H1 (cell line): ENCODE measurements at regions not wholly inside any gene's neighbourhood (a gene's known extent, or its start where the extent isn't known, plus 50 kb on each side); places are given as distances from the start of the nearest gene placed in this dataset.

Experiments
- CTCF ChIA-PET: fragments of 300-600 bp; sonication (Branson Sonifier 250); formaldehyde crosslinking; loops from one replicate; lab custom pipeline; 2021; ENCODE audit not compliant: partially characterized antibody; lab: Charles Lee
- POLR2A ChIA-PET: fragments of 300-600 bp; sonication (Branson Sonifier 250); formaldehyde crosslinking; loops from one replicate; lab custom pipeline; 2021; ENCODE audit warnings: inconsistent platforms; ENCODE audit not compliant: partially characterized antibody; lab: Charles Lee
- DNase-seq, 2 experiments: peaks; one replicate each; pipeline versions ENCODE4 v3.0.0 to v3.0.0-alpha.2; 2010 to 2022; ENCODE audit warnings: low spot score in 2 of 2, low read depth in 1 of 2, mixed read lengths in 1 of 2
- FAIRE-seq: peaks from 2 replicates; lab custom pipeline; 2011; peaks lifted over from hg19 to GRCh38; lab: Jason Lieb, UNC
- H2AFZ ChIP-seq: 2 replicates; pipeline ENCODE4 v1.8.1; 2012; ENCODE audit warnings: low read length, inconsistent platforms
- H2AK5ac ChIP-seq: 2 replicates; pipeline ENCODE4 v1.6.1; 2013; ENCODE audit warnings: low read depth, low read length
- H2BK120ac ChIP-seq: replicated peaks from 2 replicates; pipeline ENCODE3; 2013; ENCODE audit warnings: low read depth, low read length, inconsistent platforms
- H2BK12ac ChIP-seq: 2 replicates; pipeline ENCODE4 v1.6.1; 2013; ENCODE audit warnings: low read depth, low read length
- H2BK15ac ChIP-seq: 2 replicates; pipeline ENCODE4 v1.6.1; 2013; ENCODE audit warnings: low read length
- H2BK20ac ChIP-seq: 2 replicates; pipeline ENCODE4 v1.6.1; 2013; ENCODE audit warnings: low read length
- H2BK5ac ChIP-seq: 2 replicates; pipeline ENCODE4 v1.6.1; 2013; ENCODE audit warnings: low read depth, low read length
- H3K14ac ChIP-seq: 2 replicates; pipeline ENCODE4 v1.6.1; 2013; ENCODE audit warnings: inconsistent platforms; ENCODE audit not compliant: insufficient read length
- H3K18ac ChIP-seq: 2 replicates; pipeline ENCODE4 v1.6.1; 2013; ENCODE audit warnings: low read length; ENCODE audit errors: extremely low read depth
- H3K23ac ChIP-seq: 2 replicates; pipeline ENCODE4 v1.6.1; 2013; ENCODE audit warnings: inconsistent platforms; ENCODE audit not compliant: insufficient read length
- H3K23me2 ChIP-seq: 2 replicates; pipeline ENCODE4 v1.6.1; 2013; ENCODE audit warnings: low read depth, low read length
- H3K27ac ChIP-seq: 2 replicates; pipeline ENCODE4 v1.6.1; 2011; ENCODE audit warnings: low read depth, low read length, inconsistent platforms
- H3K27me3 ChIP-seq, 4 experiments: replicated peaks in 1 of 4; 1 replicate in 1 of 4; 2 replicates in 3 of 4; pipeline versions ENCODE4 v1.6.1 to v1.8.1; 2011 to 2013; ENCODE audit warnings: low read length in 3 of 4, mild to moderate bottlenecking in 3 of 4, inconsistent platforms in 2 of 4, mixed read lengths in 2 of 4, moderate library complexity in 1 of 4; ENCODE audit not compliant: control insufficient read depth in 3 of 4, insufficient read depth in 3 of 4; ENCODE audit errors: extremely low read depth in 1 of 4
- H3K36me3 ChIP-seq, 4 experiments: 2 replicates each; pipeline versions ENCODE4 v1.6.1 to v1.8.1; 2011 to 2013; ENCODE audit warnings: mild to moderate bottlenecking in 4 of 4, low read length in 3 of 4, moderate library complexity in 2 of 4, control low read depth in 1 of 4, inconsistent platforms in 1 of 4; ENCODE audit not compliant: insufficient read depth in 4 of 4, control insufficient read depth in 2 of 4
- H3K4ac ChIP-seq: replicated peaks from 2 replicates; pipeline ENCODE3; 2013; ENCODE audit warnings: low read length, low read depth, mixed read lengths, inconsistent platforms; ENCODE audit not compliant: insufficient read length
- H3K4me1 ChIP-seq, 4 experiments: replicated peaks in 1 of 4; 1 replicate in 1 of 4; 2 replicates in 3 of 4; pipeline versions ENCODE4 v1.6.1 to v1.8.1; 2011 to 2013; ENCODE audit warnings: low read length in 3 of 4, inconsistent platforms in 2 of 4, mixed read lengths in 1 of 4; ENCODE audit not compliant: insufficient read depth in 4 of 4, control insufficient read depth in 3 of 4
- H3K4me2 ChIP-seq, 2 experiments: 2 replicates each; pipeline versions ENCODE4 v1.6.1 to v1.8.1; 2011 to 2013; ENCODE audit warnings: low read depth in 2 of 2, low read length in 2 of 2, control low read depth in 1 of 2, inconsistent platforms in 1 of 2, mild to moderate bottlenecking in 1 of 2; ENCODE audit not compliant: insufficient read depth in 1 of 2
- H3K4me3 ChIP-seq, 4 experiments: fragments of 200-600, 300-600 bp in 1 of 4; sonication (generic), shearing (Covaris generic), sonication (Bioruptor Twin) in 1 of 4; 2 replicates each; pipeline versions ENCODE4 v1.5.1 to v1.8.1; 2011 to 2016; ENCODE audit warnings: low read length in 4 of 4, low read depth in 3 of 4, control low read depth in 2 of 4, inconsistent platforms in 2 of 4, mild to moderate bottlenecking in 2 of 4, mixed read lengths in 1 of 4, moderate library complexity in 1 of 4; ENCODE audit not compliant: insufficient read depth in 2 of 4; ENCODE audit errors: extremely low read depth in 1 of 4
- H3K56ac ChIP-seq: replicated peaks from 2 replicates; pipeline ENCODE3; 2013; ENCODE audit warnings: low read depth, mild to moderate bottlenecking, mixed read lengths, low read length, inconsistent platforms; ENCODE audit not compliant: insufficient read length
- H3K79me1 ChIP-seq: 2 replicates; pipeline ENCODE4 v1.6.1; 2013; ENCODE audit warnings: low read depth, low read length, control low read depth
- H3K79me2 ChIP-seq, 2 experiments: 2 replicates each; pipeline versions ENCODE4 v1.6.1 to v1.8.1; 2012 to 2013; ENCODE audit warnings: low read length in 2 of 2, mild to moderate bottlenecking in 2 of 2, inconsistent platforms in 1 of 2; ENCODE audit not compliant: insufficient read depth in 2 of 2, control insufficient read depth in 1 of 2
- H3K9ac ChIP-seq, 4 experiments: replicated peaks in 1 of 4; 1 replicate in 1 of 4; 2 replicates in 3 of 4; pipeline versions ENCODE4 v1.6.1 to v1.8.1; 2011 to 2013; ENCODE audit warnings: low read depth in 3 of 4, low read length in 3 of 4, control low read depth in 2 of 4, mild to moderate bottlenecking in 2 of 4, moderate library complexity in 2 of 4, inconsistent platforms in 1 of 4; ENCODE audit errors: extremely low read depth in 1 of 4
- H3K9me3 ChIP-seq, 2 experiments: 2 replicates each; pipeline versions ENCODE4 v1.6.1 to v1.8.1; 2012 to 2013; ENCODE audit warnings: mild to moderate bottlenecking in 2 of 2, moderate library complexity in 2 of 2, control low read depth in 1 of 2, inconsistent platforms in 1 of 2, low read depth in 1 of 2, low read length in 1 of 2, mixed read lengths in 1 of 2; ENCODE audit not compliant: insufficient read depth in 2 of 2
- H4K20me1 ChIP-seq, 2 experiments: replicated peaks in 1 of 2; 2 replicates each; pipeline versions ENCODE3 to v1.8.1; 2011 to 2013; ENCODE audit warnings: inconsistent platforms in 2 of 2, low read length in 2 of 2, mild to moderate bottlenecking in 1 of 2; ENCODE audit not compliant: insufficient read depth in 2 of 2, control insufficient read depth in 1 of 2
- H4K5ac ChIP-seq: 2 replicates; pipeline ENCODE4 v1.6.1; 2013; ENCODE audit warnings: low read length, low read depth, mixed read lengths, inconsistent platforms; ENCODE audit not compliant: insufficient read length
- H4K8ac ChIP-seq: 2 replicates; pipeline ENCODE4 v1.8.0; 2013; ENCODE audit warnings: mild to moderate bottlenecking, moderate library complexity, low read length, inconsistent platforms; ENCODE audit not compliant: insufficient read depth; ENCODE audit errors: extremely low read depth
- H4K91ac ChIP-seq: replicated peaks from 2 replicates; pipeline ENCODE3; 2013; ENCODE audit warnings: low read length, mixed read lengths, inconsistent platforms; ENCODE audit not compliant: insufficient read length
- CHD1 ChIP-seq: IDR thresholded peaks from 2 replicates; pipeline ENCODE4 v1.6.1; 2012; ENCODE audit warnings: low read depth, low read length, improper control_type of control experiment
- EP300 ChIP-seq, 2 experiments: IDR thresholded peaks; 1 replicate in 1 of 2; 2 replicates in 1 of 2; pipeline ENCODE4 v1.6.1; 2011 to 2012; ENCODE audit warnings: low read depth in 2 of 2, low read length in 2 of 2, mild to moderate bottlenecking in 2 of 2, borderline replicate concordance in 1 of 2, inconsistent platforms in 1 of 2, moderate library complexity in 1 of 2
- JUN ChIP-seq: IDR thresholded peaks from 2 replicates; pipeline ENCODE4 v1.6.1; 2011; ENCODE audit warnings: low read depth, mild to moderate bottlenecking, improper control_type of control experiment, low read length
- RXRA ChIP-seq: IDR thresholded peaks from 2 replicates; pipeline ENCODE4 v1.6.1; 2011; ENCODE audit warnings: low read depth, mild to moderate bottlenecking, low read length, moderate library complexity; ENCODE audit not compliant: insufficient read depth
- SIRT6 ChIP-seq: IDR thresholded peaks from one replicate; pipeline ENCODE4 v1.7.1; 2012; ENCODE audit warnings: low read length, inconsistent platforms
- TAF7 ChIP-seq: optimal IDR thresholded peaks from 2 replicates; pipeline ENCODE3; 2011; ENCODE audit warnings: low read depth, mild to moderate bottlenecking, inconsistent platforms, low read length, moderate library complexity, borderline replicate concordance
- TEAD4 ChIP-seq: IDR thresholded peaks from 2 replicates; pipeline ENCODE4 v1.6.1; 2012; ENCODE audit warnings: low read depth, low read length, inconsistent platforms, mixed read lengths
- WGBS, 2 experiments: shearing (Covaris generic) in 1 of 2; methylation state at CpG; one replicate each; pipeline versions ENCODE4 v1.1.6 to v1.1.7; 2013 to 2015; ENCODE audit warnings: low lambda C conversion rate in 2 of 2, mixed read lengths in 2 of 2, inconsistent platforms in 1 of 2, low coverage in 1 of 2, missing lambda C conversion rate in 1 of 2; ENCODE audit not compliant: insufficient replicate concordance in 2 of 2, insufficient coverage in 1 of 2, insufficient read length in 1 of 2; ENCODE audit errors: extremely low coverage in 1 of 2, missing lambda C conversion rate in 1 of 2; 5-methylcytosine and 5-hydroxymethylcytosine counted together

DNA sequence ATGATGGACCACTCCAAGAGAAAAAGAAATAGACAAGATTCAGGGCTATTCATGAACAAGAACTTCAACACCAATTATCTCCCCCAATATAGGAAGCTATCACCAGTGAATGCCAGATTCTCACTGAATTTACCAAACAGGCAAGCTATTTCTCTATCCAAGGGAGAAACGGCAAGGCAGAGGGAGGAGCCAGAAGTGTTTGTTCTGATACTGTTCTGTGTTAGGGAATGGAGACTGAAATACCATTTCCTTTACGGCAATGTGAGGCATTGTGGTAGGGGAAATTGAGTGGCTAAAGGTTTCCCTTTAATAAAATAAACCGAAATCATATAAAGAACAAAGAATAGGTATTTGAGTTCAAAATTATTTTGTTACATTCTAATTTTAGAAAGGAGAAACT lies 68.0 kb upstream of the ALDH1A1 start:
- no peak for TF ChIP-seq JUN
- TF ChIP-seq TAF7, result no peak
- no peak for TF ChIP-seq CHD1
- TF ChIP-seq EP300 (IDR thresholded peaks at IDR 0.05; ENCODE audit: borderline replicate concordance in 1 of 2, low read depth in 2 of 2, low read length in 2 of 2), result no peak
- no peak for TF ChIP-seq SIRT6
- TF ChIP-seq RXRA, result no peak
- no peak for TF ChIP-seq TEAD4
- TF ChIP-seq, all 59 proteins: peak for 0
- 90% methylated on average over 3 of the region's 3 CpGs; no CpG with 5 or more reads in 1 of the 2 experiments for WGBS, 2 experiments
- Histone ChIP-seq H3K4me3 (no peak overlapping the region), H2AK5ac (no peak overlapping the region), H3K4me2 (no peak overlapping the region), H2BK15ac (no peak overlapping the region), H3K79me1 (no peaks in the 10 kb centered on the region), H2BK12ac (no peak overlapping the region), H3K27me3 (no peaks in the 10 kb centered on the region), H2AFZ (0 out of 2 replicates have a peak overlapping the region, but pooled peaks have one; percentile 34), H3K36me3 (no peaks in the 10 kb centered on the region), H3K18ac (no peak overlapping the region), H4K20me1 (no peaks in the 10 kb centered on the region), H3K9ac (no peak overlapping the region), H3K4ac (no peak overlapping the region), H4K5ac (no peak overlapping the region), H2BK120ac (no peak overlapping the region), H3K23me2 (no peaks in the 10 kb centered on the region), H3K23ac (no peak overlapping the region), H3K9me3 (no peaks in the 10 kb centered on the region; a peak in 1 of 4 replicates), H3K27ac (no peak overlapping the region), H2BK5ac (no peak overlapping the region), H3K4me1 (no peaks in the 10 kb centered on the region), H3K79me2 (no peaks in the 10 kb centered on the region), H4K91ac (no peak overlapping the region), H3K56ac (no peak overlapping the region), H4K8ac (no peak overlapping the region), H2BK20ac (no peak overlapping the region), H3K14ac (no peak overlapping the region)
- DNase-seq, result no peak
- POLR2A ChIA-PET, result no interaction called here
- CTCF ChIA-PET, result interaction anchor here (1.0 to 3.6 kb wide), 8 partner anchors 12 to 164 kb away, joined by 4 to 44 read pairs (median 12); no protein-coding TSS in a partner anchor
- FAIRE-seq, result no peak
